NCI-H128 (cell line): ENCODE measurements at regions not wholly inside any gene's neighbourhood (a gene's known extent, or its start where the extent isn't known, plus 50 kb on each side); places are given as distances from the start of the nearest gene placed in this dataset.

Experiments
- DNase-seq: peaks from one replicate; lab custom pipeline; 2025; ENCODE audit not compliant: unreplicated experiment; lab: John Stamatoyannopoulos, UW

GRCh38 chr3:152096280-152096906 lies 172.3 kb upstream of the MBNL1 start:
- DNase-seq, result no peak

- no peak for DNase-seq
These were observed 171.6 kb upstream of the MBNL1 start for GRCh38 chr3:152097120-152097519.

GRCh38 chr3:152097770-152098169 lies 171.0 kb upstream of the MBNL1 start:
- no peak for DNase-seq

- DNase-seq, result no peak
These were observed 168.1 kb upstream of the MBNL1 start for GRCh38 chr3:152100491-152101132.

- DNase-seq, result no peak
These were observed 166.3 kb upstream of the MBNL1 start for GRCh38 chr3:152102410-152102809.

- no peak for DNase-seq
These were observed 165.5 kb upstream of the MBNL1 start for GRCh38 chr3:152103257-152103656.

- DNase-seq, result no peak
These were observed 163.8 kb upstream of the MBNL1 start for GRCh38 chr3:152104847-152105415.

- no peak for DNase-seq
These were observed 163.3 kb upstream of the MBNL1 start for GRCh38 chr3:152105446-152105845.

- DNase-seq, result no peak
These were observed 159.7 kb upstream of the MBNL1 start for GRCh38 chr3:152109038-152109437.

GRCh38 chr3:152113413-152113812 lies 155.3 kb upstream of the MBNL1 start:
- DNase-seq, result no peak

- no peak for DNase-seq
These were observed 154.6 kb upstream of the MBNL1 start for GRCh38 chr3:152113992-152114651.

GRCh38 chr3:152120601-152121269 lies 148.0 kb upstream of the MBNL1 start:
- no peak for DNase-seq

GRCh38 chr3:152121270-152121636 lies 147.5 kb upstream of the MBNL1 start:
- no peak for DNase-seq

- no peak for DNase-seq
These were observed 145.9 kb upstream of the MBNL1 start for GRCh38 chr3:152122851-152123250.

- no peak for DNase-seq
These were observed 145.3 kb upstream of the MBNL1 start for GRCh38 chr3:152123457-152123856.

GRCh38 chr3:152126260-152126659 lies 142.5 kb upstream of the MBNL1 start:
- DNase-seq, result no peak

GRCh38 chr3:152127058-152127457 lies 141.7 kb upstream of the MBNL1 start:
- DNase-seq, result no peak

- no peak for DNase-seq
These were observed 140.4 kb upstream of the MBNL1 start for GRCh38 chr3:152128356-152128755.

GRCh38 chr3:152139651-152140050 lies 129.1 kb upstream of the MBNL1 start:
- DNase-seq, result no peak

- DNase-seq, result no peak
These were observed 122.3 kb upstream of the MBNL1 start for GRCh38 chr3:152146461-152146860.

GRCh38 chr3:152147748-152148147 lies 121.0 kb upstream of the MBNL1 start:
- no peak for DNase-seq

- no peak for DNase-seq
These were observed 120.2 kb upstream of the MBNL1 start for GRCh38 chr3:152148579-152148978.
